ENCODE measurements at regions not wholly inside any gene's neighbourhood (a gene's known extent, or its start where the extent isn't known, plus 50 kb on each side); places are given as distances from the start of the nearest gene placed in this dataset.

DNA sequence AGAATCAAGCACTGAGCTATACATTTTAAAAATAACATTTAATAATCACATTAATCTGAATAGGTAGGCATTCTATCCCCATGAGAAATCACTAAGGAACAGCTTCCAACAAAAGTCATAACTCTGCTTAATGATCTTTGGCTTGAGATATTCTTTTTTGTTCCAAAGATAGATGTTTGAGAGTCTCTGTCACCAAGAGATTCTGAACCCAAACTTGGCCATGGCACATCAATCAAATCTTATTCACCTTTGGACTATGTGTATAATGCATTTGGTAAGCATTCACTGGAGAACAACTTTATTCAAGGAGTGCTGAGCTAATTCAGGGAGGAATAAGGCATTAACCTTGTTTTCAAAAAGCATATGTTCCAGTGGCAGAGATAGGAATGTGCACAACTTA lies 743.3 kb downstream of the SLC4A3 start:
- TF ChIP-seq, protein P1, sequence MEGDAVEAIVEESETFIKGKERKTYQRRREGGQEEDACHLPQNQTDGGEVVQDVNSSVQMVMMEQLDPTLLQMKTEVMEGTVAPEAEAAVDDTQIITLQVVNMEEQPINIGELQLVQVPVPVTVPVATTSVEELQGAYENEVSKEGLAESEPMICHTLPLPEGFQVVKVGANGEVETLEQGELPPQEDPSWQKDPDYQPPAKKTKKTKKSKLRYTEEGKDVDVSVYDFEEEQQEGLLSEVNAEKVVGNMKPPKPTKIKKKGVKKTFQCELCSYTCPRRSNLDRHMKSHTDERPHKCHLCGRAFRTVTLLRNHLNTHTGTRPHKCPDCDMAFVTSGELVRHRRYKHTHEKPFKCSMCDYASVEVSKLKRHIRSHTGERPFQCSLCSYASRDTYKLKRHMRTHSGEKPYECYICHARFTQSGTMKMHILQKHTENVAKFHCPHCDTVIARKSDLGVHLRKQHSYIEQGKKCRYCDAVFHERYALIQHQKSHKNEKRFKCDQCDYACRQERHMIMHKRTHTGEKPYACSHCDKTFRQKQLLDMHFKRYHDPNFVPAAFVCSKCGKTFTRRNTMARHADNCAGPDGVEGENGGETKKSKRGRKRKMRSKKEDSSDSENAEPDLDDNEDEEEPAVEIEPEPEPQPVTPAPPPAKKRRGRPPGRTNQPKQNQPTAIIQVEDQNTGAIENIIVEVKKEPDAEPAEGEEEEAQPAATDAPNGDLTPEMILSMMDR (IDR thresholded peaks at IDR 0.05; ENCODE audit: insufficient read depth, low read depth, low read length) = no peak
- no peak for TF ChIP-seq EZH2 (IDR thresholded peaks at IDR 0.05; ENCODE audit: insufficient read depth, low read length)
